COLO829 (cell line): ENCODE measurements at regions not wholly inside any gene's neighbourhood (a gene's known extent, or its start where the extent isn't known, plus 50 kb on each side); places are given as distances from the start of the nearest gene placed in this dataset.
"Not testable (repeated sequence)": the region's sequence is repeated elsewhere in the genome, so short reads cannot be mapped to it uniquely, and the experiment has no call there.

ENCODE experiments used
- DNase-seq: peaks from one replicate; pipeline ENCODE4 v3.0.0; 2012; ENCODE audit warnings: low spot score

DNA sequence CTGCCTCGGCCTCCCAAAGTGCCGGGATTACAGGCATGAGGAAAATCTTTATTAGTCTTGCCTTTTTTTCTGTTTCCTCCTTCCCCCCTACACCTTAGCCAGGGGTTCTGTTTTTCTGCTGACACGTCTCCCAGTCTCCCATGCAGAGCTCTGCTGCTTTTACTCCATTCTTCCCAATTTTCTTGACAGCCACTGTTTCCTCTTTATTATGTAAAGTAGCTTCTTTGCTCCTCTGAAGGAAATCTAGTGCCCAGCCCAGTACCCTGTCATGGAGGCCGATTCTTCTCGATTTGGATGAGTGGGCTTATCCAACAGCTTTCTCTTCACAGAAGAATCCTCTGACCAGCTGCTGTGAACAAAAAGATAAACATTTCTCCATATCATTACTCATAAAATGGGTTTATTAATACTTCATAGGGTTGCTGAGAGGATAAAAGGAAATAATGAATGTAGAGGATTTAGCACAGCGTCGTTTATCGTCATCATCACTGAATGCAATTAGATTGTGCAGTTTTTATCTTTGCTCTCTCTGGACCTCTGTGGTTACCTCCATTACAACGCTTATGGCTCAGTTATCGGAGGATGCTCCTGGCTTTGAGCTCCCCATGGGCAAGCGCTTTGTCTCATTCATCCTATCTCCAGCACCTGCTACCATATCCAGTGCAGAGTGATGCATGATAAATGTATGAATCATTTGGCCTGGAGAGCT is 375.6 kb upstream of the C11orf87 start:
- no peak for DNase-seq

GRCh38 chr11:109048098-109048497 is 373.9 kb upstream of the C11orf87 start:
- DNase-seq: no peak

DNA sequence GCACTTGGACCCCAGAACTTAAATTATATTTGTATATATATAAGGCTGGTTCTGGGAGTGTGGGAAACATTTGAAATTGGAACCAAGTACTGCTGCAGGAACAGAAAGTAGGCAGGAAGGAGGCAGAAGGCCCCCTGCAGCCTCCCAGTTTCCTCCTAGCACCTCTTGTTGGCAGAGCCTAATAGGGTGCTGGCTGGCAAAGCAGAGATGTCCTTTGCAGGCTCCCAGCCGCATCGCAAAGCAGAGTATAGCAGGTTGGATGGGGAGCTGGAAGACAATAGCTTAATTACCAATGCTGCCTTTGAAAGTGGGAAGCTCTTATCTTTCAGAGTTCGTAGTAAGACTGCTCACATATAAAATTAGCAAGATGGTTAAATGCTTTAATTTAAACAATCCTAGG is 370.8 kb upstream of the C11orf87 start:
- DNase-seq: no peak

DNA sequence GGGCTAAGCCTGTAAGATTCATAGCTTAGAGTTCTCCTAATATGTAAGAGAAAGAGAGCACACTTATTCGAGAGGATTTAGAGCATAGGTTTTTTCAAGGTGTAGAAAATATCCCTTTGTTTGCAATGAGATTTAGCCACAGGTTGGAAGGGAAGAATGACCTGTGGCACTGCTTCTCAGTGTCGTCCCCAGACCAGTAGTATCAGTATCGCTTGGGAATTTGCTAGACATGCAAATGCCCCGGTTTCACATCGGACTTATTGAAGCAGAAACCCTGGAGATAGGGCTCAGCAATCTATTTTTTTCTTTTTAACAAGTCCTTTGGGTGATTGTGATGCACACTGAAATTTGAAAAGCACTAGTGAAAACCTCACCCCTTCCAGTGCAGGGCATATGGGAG is 362.6 kb upstream of the C11orf87 start:
- DNase-seq: no peak

DNA sequence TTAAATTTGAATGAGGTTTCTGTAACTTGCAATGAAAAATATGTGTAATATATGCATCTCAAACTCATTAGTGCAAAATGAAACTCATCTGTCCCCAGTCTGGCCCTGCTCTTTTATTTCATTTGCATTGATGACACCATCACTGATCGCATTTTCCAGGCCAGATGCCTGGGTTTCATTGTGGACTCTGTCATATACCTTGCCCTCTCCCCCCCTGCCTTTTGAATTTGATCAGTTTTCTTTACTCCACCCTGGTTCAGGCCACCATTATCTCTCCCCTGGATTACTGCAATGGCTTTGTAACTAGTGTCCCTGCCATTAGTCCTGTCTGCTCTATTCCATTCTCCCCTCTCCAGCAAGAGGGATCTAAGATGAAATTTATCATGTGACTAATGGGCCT is 360.6 kb upstream of the C11orf87 start:
- no peak for DNase-seq

DNA sequence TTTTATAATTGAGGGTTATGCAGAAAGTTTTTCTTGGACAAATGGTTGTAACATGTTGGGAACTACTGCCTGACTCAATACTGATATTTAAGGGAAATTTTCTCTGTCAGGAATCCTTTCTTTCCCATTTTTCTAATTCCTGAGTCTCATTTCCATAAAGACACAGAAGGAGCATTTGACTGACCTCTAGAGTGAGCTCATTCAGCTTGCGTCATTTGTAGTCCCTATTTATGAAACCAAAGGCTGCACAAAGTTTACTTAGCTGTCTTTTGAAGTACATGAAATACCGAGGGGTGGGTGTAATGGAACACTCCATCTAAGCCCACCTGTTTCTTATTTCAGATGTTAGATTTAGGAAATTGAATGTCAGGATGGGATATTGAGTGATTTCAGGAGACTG is 359.5 kb upstream of the C11orf87 start:
- no peak for DNase-seq

DNA sequence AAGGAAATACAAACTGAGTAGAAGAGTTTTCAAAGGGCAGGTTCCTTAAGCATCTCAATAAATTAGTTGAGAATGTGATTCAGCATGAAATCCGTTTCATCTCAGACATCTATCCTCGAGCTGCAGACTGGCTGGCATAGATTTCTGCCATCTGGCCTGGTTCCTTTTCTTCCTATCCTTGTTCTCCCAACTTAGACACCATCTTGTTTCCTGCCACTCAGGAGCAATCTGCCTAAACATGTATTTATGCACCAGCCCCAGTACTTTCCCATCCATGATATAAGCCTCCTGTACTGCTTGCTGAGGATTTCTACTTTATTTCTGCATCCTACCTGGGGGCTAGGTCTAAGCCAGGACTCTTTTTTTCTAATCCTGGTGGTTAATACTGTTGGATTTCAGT is 359.1 kb upstream of the C11orf87 start:
- no peak for DNase-seq

DNA sequence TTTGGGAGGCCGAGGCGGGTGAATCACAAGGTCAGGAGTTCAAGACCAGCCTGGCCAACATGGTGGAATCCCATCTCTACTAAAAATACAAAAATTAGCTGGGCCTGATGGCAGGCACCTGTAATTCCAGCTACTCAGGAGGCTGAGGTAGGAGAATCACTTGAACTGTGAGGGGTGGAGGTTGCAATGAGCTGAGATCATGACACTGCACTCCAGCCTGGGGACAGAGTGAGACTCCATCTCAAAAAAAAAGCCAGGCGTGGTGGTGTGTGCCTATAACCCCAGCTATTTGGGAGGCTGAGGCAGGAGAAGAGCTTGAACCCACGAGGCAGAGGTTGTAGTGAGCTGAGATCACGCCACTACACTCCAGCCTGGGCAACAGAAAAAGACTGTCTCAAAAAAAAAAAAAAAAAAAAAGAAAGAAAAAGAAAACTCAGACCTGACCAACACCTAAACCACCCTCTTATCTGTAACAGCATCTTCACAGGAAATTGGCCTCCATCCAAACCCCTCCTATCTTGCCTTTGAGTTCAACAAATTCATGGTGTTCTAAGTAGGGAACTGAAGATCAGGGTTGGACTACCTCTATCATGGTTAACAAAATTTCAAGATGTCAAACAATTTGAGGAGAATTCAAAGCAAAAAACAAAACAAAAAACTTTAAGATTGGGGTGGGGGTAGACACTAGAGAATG is 357.2 kb upstream of the C11orf87 start:
- DNase-seq: not testable (repeated sequence)

DNA sequence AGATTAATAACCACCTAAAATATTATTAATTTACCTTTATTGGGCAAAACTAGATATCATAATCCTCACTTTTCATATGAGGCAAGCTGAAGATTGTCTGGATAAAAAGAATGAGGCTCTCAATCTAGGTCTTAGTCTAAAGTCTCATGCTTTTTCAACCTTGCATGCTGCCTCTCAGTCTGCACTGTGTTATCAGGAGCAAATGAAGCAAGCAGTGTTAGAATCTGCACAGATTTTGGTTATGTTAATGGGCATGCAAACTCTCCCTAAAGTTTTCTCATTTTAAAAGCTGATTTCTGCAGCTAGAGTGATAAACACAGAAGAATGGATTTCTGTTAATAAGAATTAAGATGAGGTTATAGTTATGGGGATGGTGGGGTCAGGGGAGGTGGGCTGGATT is 350.7 kb upstream of the C11orf87 start:
- no peak for DNase-seq

DNA sequence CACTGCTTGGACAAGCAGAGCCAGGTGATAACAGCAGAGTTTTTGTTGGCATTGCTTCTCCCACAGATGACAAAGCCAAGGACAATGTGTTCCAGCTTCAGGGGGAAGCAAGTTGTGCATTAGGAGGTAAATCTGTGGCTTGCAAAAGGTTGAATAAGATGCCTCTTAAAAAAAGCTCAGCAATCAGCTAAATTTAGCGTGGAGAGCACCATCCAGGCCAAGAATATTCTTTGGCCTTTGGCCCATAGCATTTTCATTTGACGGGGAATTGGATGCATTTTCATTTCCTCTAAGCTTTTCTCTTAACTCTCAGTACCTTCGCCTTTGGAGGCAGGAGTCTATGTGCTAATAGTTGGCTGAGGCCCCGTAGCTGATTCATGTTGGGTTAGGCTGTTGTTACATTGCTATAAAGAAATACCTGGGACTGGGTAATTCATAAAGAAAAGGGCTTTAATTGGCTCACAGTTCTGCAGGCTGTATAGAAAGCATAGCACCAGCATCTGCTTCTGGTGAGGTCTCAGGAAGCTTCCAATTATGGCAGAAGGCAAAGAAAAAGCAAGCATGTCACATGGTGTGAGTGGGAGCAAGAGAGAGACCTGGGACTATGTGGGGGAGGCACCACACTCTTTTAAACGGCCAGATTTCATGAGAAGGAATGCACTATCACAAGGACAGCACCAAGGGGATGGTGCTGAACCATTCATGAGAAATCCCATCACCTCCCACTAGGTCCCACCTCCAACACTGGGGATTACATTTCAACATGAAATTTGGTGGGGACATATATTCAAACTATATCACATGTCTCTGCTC is 350.1 kb upstream of the C11orf87 start:
- DNase-seq: no peak

DNA sequence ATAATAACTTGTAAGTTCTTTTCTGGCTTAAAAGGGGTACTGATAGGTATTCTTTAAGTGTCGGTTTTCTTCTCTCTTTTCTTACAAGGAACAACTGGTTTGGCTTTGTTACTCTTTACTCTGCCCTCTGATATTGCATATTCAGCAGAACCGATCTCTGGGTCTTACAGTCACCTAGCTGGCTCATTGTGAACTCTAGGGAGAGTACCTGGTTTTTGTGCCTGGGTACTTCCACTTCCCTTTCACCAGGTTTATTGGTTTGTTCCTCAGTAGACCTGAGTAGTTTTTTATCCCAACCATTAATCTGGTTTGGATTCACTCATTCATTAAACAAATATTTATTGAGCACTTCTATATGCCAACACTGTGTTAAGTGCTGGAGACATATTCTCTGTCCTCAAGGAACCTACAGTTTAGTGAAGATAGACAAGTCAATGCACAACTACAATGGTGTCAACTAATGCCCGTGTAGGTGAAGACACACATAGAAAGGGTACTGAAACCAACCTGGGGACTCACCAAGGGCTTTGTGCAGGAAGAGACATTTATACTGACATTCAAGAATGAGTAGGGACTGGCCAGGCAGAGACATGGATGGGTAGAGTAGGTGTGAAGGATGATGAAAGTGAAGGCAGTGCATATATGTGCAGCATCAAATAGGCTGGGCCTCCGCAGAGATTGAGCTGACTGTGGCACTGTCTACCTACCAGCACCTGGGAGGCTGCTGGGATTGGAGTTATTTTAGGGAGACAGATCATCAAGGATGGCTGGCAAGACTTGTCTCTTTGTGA is 348.8 kb upstream of the C11orf87 start:
- DNase-seq: no peak

DNA sequence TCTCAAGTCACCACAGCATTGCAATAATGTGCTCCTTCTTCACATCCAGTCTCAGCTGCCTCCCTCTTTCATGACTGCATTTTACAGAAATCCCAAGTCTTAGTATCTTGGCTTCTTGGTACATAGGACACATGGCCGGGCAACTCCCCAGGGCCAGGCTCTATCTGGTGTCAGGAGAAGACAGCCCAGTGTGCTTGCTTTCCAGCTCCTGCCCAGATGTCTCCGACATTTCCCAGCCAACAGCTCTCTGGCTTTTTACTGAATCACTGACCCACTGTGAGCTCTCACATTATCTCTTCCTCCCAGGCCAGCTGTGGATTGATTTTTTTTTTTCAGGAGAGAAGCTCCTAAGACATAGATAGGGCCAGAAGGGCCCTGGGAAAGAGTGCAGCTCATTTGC is 346.0 kb upstream of the C11orf87 start:
- no peak for DNase-seq

DNA sequence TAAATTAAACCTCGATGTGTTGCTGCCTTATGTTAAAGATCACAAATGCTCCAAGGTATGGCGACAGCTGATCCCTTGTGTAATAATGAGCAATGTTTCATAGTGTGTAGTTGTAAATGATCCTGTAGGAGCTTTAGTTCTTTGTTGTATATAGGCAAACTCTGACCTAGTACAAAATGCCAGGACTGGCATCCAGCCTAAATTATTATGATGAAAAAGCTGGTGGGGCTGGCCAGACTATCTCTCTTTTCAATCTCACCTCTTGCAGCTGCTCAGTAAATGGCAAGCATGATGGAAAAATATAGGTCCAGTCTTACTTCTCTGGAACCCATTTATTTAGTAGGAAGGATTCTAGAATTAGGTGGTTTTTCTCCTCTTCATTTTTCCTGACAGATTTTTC is 345.1 kb upstream of the C11orf87 start:
- DNase-seq: no peak

- DNase-seq: no peak
Observed at GRCh38 chr11:109077291-109077920, 344.6 kb upstream of the C11orf87 start.

DNA sequence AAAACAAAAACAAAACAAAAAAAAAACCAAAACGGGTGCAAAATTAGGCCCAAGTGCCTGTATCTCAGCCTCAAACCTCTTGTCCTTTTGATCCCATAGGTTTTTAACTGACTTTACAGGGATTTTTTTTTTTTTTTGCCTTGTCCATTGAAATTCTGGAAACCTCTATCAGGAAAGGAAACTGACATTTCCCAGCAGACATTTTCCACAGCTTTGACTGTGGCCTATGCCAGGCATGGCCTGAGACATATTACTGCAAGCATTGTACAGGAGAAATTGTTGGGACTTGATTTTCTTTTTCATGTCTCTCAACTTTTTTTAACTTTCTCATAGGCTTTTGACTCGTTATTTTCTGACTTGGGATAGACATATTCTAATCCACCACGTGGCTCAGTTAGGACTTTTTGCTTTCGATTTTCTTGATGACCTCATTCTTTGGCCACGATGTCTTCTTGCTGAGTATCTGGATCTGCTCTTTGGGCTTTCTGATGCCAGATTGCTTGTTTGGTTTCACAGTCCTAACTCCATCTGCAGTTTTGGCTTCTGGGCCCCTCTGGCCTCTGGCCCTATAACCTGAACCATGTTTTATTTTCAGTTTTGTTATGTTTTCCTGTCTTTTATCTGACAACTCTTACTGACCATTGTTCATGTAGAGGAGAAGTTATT is 336.1 kb upstream of the C11orf87 start:
- no peak for DNase-seq

- DNase-seq: no peak
Observed at GRCh38 chr11:109086931-109087330, 335.1 kb upstream of the C11orf87 start.

DNA sequence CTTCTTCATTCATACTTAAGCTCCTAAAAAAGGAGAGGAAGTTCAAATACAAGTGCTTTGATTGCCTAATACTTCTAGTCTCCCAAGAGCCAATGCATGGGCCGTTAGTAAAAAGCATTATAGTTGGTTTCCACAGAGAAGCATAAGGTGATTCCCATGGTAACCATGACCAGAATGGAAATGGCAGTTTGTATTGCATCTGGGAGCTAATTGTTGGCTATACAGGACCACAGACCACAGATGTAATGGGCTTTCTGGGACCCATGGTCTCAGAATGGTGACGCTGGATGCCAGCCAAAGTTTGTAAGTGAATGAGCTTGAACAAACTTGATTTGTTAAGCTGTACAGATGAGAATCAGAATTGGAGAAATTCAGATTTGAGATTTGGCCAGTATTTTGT is 333.9 kb upstream of the C11orf87 start:
- no peak for DNase-seq

DNA sequence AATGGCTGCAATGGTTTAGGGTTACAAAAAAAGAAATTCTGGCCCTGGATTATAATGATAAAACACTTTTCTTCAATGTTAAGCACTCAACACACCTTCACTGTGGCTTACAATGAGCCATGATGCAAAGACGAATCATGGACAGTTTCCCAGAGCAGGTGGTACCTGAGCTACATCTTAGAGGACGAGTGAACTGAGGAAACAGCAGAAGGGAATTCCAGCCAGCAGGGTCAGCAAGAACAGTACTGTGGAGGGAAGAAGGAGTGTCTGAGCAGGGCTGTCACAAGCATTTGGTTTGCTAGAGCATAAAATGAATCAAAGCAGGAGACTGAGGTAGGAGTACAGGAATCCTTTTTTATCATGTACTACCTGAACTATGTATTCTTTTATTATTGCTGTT is 332.8 kb upstream of the C11orf87 start:
- no peak for DNase-seq

- DNase-seq: no peak
Observed at GRCh38 chr11:109093354-109093753, 328.6 kb upstream of the C11orf87 start.

DNA sequence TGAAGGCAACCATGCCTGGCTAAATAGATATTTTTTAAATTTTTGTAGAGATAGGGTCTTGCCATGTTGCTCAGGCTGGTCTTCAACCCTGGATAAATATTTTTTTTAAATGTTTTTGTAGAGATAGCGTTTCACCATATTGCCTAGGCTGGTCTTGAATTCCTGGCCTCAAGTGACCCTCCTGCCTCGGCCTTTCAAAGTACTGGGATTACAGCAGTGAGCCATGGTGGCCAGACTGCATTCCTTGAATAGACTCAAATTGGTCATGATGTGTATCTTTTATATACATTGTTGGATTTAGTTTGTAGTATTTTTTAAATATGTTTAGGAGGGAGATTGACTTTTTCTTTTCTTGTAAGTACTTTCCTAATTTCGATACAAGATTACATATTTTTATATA is 325.7 kb upstream of the C11orf87 start:
- DNase-seq: no peak
